HL-60 (cell line): ENCODE measurements at regions not wholly inside any gene's neighbourhood (a gene's known extent, or its start where the extent isn't known, plus 50 kb on each side); places are given as distances from the start of the nearest gene placed in this dataset.

Experiments
- DNase-seq, 2 experiments: peaks; one replicate each; pipeline ENCODE4 v3.0.0-alpha.2; 2010 to 2020; ENCODE audit warnings: low read depth in 1 of 2, low spot score in 1 of 2
- H3K27ac ChIP-seq: fragments of 250-450 bp; sonication (Bioruptor Pico); replicated peaks from 2 replicates; pipeline ENCODE4 v1.5.1; 2020; ENCODE audit warnings: mild to moderate bottlenecking, moderate library complexity
- H3K27me3 ChIP-seq: fragments of 250-450 bp; sonication (Bioruptor Pico); 2 replicates; pipeline ENCODE4 v1.5.1; 2021; ENCODE audit warnings: mild to moderate bottlenecking, moderate library complexity; ENCODE audit not compliant: insufficient read depth, poor library complexity, severe bottlenecking
- H3K4me3 ChIP-seq: replicated peaks from 2 replicates; pipeline ENCODE4 v1.5.1; 2011; ENCODE audit warnings: mild to moderate bottlenecking, control low read depth, low read length; ENCODE audit not compliant: insufficient read depth
- CTCF ChIP-seq: IDR thresholded peaks from one replicate; pipeline ENCODE4 v1.5.1; 2011; ENCODE audit warnings: low read length, control low read depth, inconsistent platforms; ENCODE audit not compliant: insufficient read depth
- GABPA ChIP-seq: IDR thresholded peaks from 2 replicates; pipeline ENCODE4 v1.6.1; 2012; ENCODE audit warnings: low read depth
- POLR2AphosphoS5 ChIP-seq: IDR thresholded peaks from 2 replicates; pipeline ENCODE4 v1.6.1; 2012; ENCODE audit warnings: low read depth
- SPI1 ChIP-seq: IDR thresholded peaks from 2 replicates; pipeline ENCODE4 v1.6.1; 2012; ENCODE audit warnings: low read depth, mild to moderate bottlenecking, borderline replicate concordance
- TF ChIP-seq, protein P1 (sequence below): IDR thresholded peaks from 2 replicates; pipeline ENCODE4 v1.6.1; 2012; ENCODE audit warnings: low read depth; ENCODE audit not compliant: insufficient replicate concordance

DNA sequence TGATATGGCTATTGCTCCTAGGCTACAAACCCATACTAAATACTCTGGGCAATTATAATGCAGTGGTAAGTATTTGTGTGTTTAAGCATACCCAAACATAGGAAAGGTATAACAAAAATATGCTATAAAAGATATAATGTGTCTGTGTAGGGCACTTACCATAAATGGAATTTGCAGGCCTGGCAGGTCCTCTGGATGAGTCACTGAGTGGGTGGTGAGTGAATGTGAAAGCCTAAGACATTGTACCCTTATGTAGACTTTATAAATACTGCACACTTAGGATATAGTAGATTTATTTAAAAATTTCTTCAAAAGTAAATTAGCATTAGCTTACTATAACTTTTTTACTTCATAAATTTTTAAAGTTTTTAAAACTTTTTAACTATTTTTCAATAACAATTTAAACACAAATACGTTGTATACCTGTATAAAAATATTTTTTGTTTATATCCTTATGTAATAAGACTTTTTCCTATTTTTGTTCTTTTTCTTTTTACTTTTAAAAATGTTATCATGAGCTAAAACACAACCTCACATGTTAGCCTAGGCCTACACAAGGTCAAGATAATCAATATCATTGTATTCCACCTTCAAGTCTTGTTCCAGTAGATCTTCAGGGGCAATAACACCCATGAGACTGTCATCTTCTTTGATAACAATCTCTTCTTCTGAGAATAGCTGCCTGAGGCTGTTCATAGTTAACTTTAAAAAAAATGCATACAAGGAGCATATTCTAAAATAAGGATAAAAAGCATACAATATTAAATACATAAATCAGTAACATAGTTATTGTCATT lies 306.3 kb upstream of the RGS18 start:
- Histone ChIP-seq H3K27ac (no peak overlapping the region), H3K27me3 (no peaks in the 10 kb centered on the region), H3K4me3 (no peak overlapping the region)
- no peak for TF ChIP-seq CTCF
- TF ChIP-seq POLR2AphosphoS5 = no peak
- no peak for DNase-seq

- Histone ChIP-seq H3K27ac (no peak overlapping the region), H3K27me3 (no peaks in the 10 kb centered on the region), H3K4me3 (no peak overlapping the region)
- TF ChIP-seq GABPA (no peak), SPI1 (no peak), CTCF (no peak), POLR2AphosphoS5 (no peak)
- TF ChIP-seq, protein P1, sequence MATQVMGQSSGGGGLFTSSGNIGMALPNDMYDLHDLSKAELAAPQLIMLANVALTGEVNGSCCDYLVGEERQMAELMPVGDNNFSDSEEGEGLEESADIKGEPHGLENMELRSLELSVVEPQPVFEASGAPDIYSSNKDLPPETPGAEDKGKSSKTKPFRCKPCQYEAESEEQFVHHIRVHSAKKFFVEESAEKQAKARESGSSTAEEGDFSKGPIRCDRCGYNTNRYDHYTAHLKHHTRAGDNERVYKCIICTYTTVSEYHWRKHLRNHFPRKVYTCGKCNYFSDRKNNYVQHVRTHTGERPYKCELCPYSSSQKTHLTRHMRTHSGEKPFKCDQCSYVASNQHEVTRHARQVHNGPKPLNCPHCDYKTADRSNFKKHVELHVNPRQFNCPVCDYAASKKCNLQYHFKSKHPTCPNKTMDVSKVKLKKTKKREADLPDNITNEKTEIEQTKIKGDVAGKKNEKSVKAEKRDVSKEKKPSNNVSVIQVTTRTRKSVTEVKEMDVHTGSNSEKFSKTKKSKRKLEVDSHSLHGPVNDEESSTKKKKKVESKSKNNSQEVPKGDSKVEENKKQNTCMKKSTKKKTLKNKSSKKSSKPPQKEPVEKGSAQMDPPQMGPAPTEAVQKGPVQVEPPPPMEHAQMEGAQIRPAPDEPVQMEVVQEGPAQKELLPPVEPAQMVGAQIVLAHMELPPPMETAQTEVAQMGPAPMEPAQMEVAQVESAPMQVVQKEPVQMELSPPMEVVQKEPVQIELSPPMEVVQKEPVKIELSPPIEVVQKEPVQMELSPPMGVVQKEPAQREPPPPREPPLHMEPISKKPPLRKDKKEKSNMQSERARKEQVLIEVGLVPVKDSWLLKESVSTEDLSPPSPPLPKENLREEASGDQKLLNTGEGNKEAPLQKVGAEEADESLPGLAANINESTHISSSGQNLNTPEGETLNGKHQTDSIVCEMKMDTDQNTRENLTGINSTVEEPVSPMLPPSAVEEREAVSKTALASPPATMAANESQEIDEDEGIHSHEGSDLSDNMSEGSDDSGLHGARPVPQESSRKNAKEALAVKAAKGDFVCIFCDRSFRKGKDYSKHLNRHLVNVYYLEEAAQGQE = no peak
- DNase-seq = no peak
These were observed 305.4 kb upstream of the RGS18 start for GRCh38 chr1:191852907-191853306.

DNA sequence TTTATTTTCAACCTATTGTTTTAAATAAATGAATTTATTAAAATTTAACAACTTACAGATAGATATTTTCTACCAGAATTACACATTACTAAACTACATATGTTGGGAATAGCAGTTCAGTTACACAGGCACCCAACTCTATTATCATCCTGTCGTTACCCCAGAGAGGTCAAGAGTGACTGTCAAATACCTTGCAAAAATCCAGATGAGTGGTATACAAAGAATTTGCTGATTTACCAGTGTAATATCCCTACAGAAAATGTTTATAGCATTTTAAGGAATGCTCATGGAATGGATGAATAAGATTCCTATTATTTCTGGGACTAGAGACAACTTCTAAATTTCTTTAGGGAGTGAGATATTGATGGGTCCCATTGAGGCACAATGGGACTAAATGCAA lies 300.7 kb upstream of the RGS18 start:
- no peak overlapping the region for H3K27ac ChIP-seq
- no peak overlapping the region for H3K4me3 ChIP-seq
- no peaks in the 10 kb centered on the region for H3K27me3 ChIP-seq
- DNase-seq = no peak
- TF ChIP-seq CTCF (no peak), GABPA (no peak), POLR2AphosphoS5 (no peak), SPI1 (no peak)
- TF ChIP-seq, protein P1 = no peak

GRCh38 chr1:191865479-191865878 lies 292.8 kb upstream of the RGS18 start:
- no peak for TF ChIP-seq SPI1
- TF ChIP-seq POLR2AphosphoS5 = no peak
- no peak for TF ChIP-seq CTCF
- TF ChIP-seq, protein P1 = no peak
- no peak for TF ChIP-seq GABPA
- H3K4me3 ChIP-seq = no peak overlapping the region
- DNase-seq = no peak
- H3K27ac ChIP-seq = no peak overlapping the region
- H3K27me3 ChIP-seq = peaks cover 3% of the 10 kb centered on the region
